ENCODE measurements at regions not wholly inside any gene's neighbourhood (a gene's known extent, or its start where the extent isn't known, plus 50 kb on each side); places are given as distances from the start of the nearest gene placed in this dataset.

- H3K36me3 Mint-ChIP-seq, result no peaks in the 10 kb centered on the region
- H3K27ac Mint-ChIP-seq, result no peak overlapping the region
- H3K9me3 Mint-ChIP-seq, result no peaks in the 10 kb centered on the region
- H3K4me3 Mint-ChIP-seq, result no peak overlapping the region
- no peaks in the 10 kb centered on the region for H3K4me1 Mint-ChIP-seq
- peaks cover 13% of the 10 kb centered on the region for H3K27me3 Mint-ChIP-seq
These were observed 54.9 kb upstream of the SACS start for GRCh38 chr13:23488442-23488841.

GRCh38 chr13:23496255-23496654 is 62.8 kb upstream of the SACS start:
- no peak overlapping the region for H3K4me3 Mint-ChIP-seq
- no peaks in the 10 kb centered on the region for H3K9me3 Mint-ChIP-seq
- H3K36me3 Mint-ChIP-seq, result no peaks in the 10 kb centered on the region
- H3K27me3 Mint-ChIP-seq, result peaks cover 16% of the 10 kb centered on the region
- H3K27ac Mint-ChIP-seq, result no peak overlapping the region
- no peaks in the 10 kb centered on the region for H3K4me1 Mint-ChIP-seq

GRCh38 chr13:23497191-23497590 is 63.7 kb upstream of the SACS start:
- Mint-ChIP-seq H3K9me3 (no peaks in the 10 kb centered on the region), H3K4me3 (no peak overlapping the region), H3K27me3 (peaks cover 16% of the 10 kb centered on the region)

GRCh38 chr13:23500849-23501248 is 67.3 kb upstream of the SACS start:
- Mint-ChIP-seq H3K4me3 (no peak overlapping the region), H3K9me3 (no peaks in the 10 kb centered on the region), H3K36me3 (no peaks in the 10 kb centered on the region), H3K4me1 (no peaks in the 10 kb centered on the region), H3K27ac (no peak overlapping the region), H3K27me3 (peaks cover 10% of the 10 kb centered on the region)

More at GRCh38 chr13:23497191-23497590, 63.7 kb upstream of the SACS start:
- H3K27ac Mint-ChIP-seq, result no peak overlapping the region
- H3K4me1 Mint-ChIP-seq, result no peaks in the 10 kb centered on the region
- no peaks in the 10 kb centered on the region for H3K36me3 Mint-ChIP-seq

GRCh38 chr13:23504180-23504579 is 66.0 kb upstream of the TNFRSF19 start:
- H3K27me3 Mint-ChIP-seq, result peaks cover 7% of the 10 kb centered on the region
- no peak overlapping the region for H3K27ac Mint-ChIP-seq
- H3K4me1 Mint-ChIP-seq, result no peaks in the 10 kb centered on the region
- no peak overlapping the region for H3K4me3 Mint-ChIP-seq
- no peaks in the 10 kb centered on the region for H3K9me3 Mint-ChIP-seq
- H3K36me3 Mint-ChIP-seq, result no peaks in the 10 kb centered on the region

GRCh38 chr13:23505007-23505406 is 65.2 kb upstream of the TNFRSF19 start:
- Mint-ChIP-seq H3K36me3 (no peaks in the 10 kb centered on the region), H3K27me3 (peaks cover 5% of the 10 kb centered on the region), H3K9me3 (no peaks in the 10 kb centered on the region), H3K4me3 (no peak overlapping the region), H3K4me1 (no peaks in the 10 kb centered on the region), H3K27ac (no peak overlapping the region)

- Mint-ChIP-seq H3K9me3 (no peaks in the 10 kb centered on the region), H3K27ac (no peak overlapping the region), H3K4me1 (no peaks in the 10 kb centered on the region), H3K36me3 (no peaks in the 10 kb centered on the region), H3K4me3 (no peak overlapping the region), H3K27me3 (peaks cover 3% of the 10 kb centered on the region)
These were observed 64.0 kb upstream of the TNFRSF19 start for GRCh38 chr13:23506071-23506806.

- Mint-ChIP-seq H3K4me3 (no peak overlapping the region), H3K4me1 (no peaks in the 10 kb centered on the region), H3K27ac (no peak overlapping the region), H3K36me3 (no peaks in the 10 kb centered on the region), H3K27me3 (peaks cover 4% of the 10 kb centered on the region), H3K9me3 (no peaks in the 10 kb centered on the region)
These were observed 63.4 kb upstream of the TNFRSF19 start for GRCh38 chr13:23506807-23507291.

- Mint-ChIP-seq H3K9me3 (no peaks in the 10 kb centered on the region), H3K4me1 (no peaks in the 10 kb centered on the region), H3K4me3 (no peak overlapping the region), H3K27me3 (peaks cover 18% of the 10 kb centered on the region), H3K36me3 (no peaks in the 10 kb centered on the region), H3K27ac (no peak overlapping the region)
These were observed 60.2 kb upstream of the TNFRSF19 start for GRCh38 chr13:23509781-23510543.

- H3K9me3 Mint-ChIP-seq, result no peaks in the 10 kb centered on the region
- H3K27me3 Mint-ChIP-seq, result peaks cover 16% of the 10 kb centered on the region
- H3K4me3 Mint-ChIP-seq, result no peak overlapping the region
- H3K27ac Mint-ChIP-seq, result no peak overlapping the region
- no peaks in the 10 kb centered on the region for H3K36me3 Mint-ChIP-seq
- no peaks in the 10 kb centered on the region for H3K4me1 Mint-ChIP-seq
These were observed 59.7 kb upstream of the TNFRSF19 start for GRCh38 chr13:23510544-23510916.

- no peak overlapping the region for H3K27ac Mint-ChIP-seq
- no peaks in the 10 kb centered on the region for H3K4me1 Mint-ChIP-seq
These were observed 59.1 kb upstream of the TNFRSF19 start for GRCh38 chr13:23510979-23511735.

GRCh38 chr13:23512762-23513395 is 57.3 kb upstream of the TNFRSF19 start:
- Mint-ChIP-seq H3K4me3 (no peak overlapping the region), H3K27ac (peak overlapping the region; percentile 36), H3K9me3 (no peaks in the 10 kb centered on the region), H3K27me3 (peaks cover 16% of the 10 kb centered on the region), H3K4me1 (no peaks in the 10 kb centered on the region), H3K36me3 (no peaks in the 10 kb centered on the region)

More at GRCh38 chr13:23510979-23511735, 59.1 kb upstream of the TNFRSF19 start:
- Mint-ChIP-seq H3K9me3 (no peaks in the 10 kb centered on the region), H3K4me3 (no peak overlapping the region), H3K36me3 (no peaks in the 10 kb centered on the region), H3K27me3 (peaks cover 16% of the 10 kb centered on the region)

- Mint-ChIP-seq H3K36me3 (no peaks in the 10 kb centered on the region), H3K9me3 (no peaks in the 10 kb centered on the region), H3K27ac (no peak overlapping the region), H3K27me3 (peaks cover 16% of the 10 kb centered on the region), H3K4me1 (no peaks in the 10 kb centered on the region), H3K4me3 (no peak overlapping the region)
These were observed 56.8 kb upstream of the TNFRSF19 start for GRCh38 chr13:23513455-23513854.

GRCh38 chr13:23514076-23514475 is 56.1 kb upstream of the TNFRSF19 start:
- no peak overlapping the region for H3K4me3 Mint-ChIP-seq
- H3K27ac Mint-ChIP-seq, result no peak overlapping the region
- no peaks in the 10 kb centered on the region for H3K9me3 Mint-ChIP-seq
- peaks cover 16% of the 10 kb centered on the region for H3K27me3 Mint-ChIP-seq
- no peaks in the 10 kb centered on the region for H3K36me3 Mint-ChIP-seq
- no peaks in the 10 kb centered on the region for H3K4me1 Mint-ChIP-seq

GRCh38 chr13:23515116-23515515 is 55.1 kb upstream of the TNFRSF19 start:
- Mint-ChIP-seq H3K27me3 (peaks cover 17% of the 10 kb centered on the region), H3K4me1 (no peaks in the 10 kb centered on the region), H3K27ac (no peak overlapping the region), H3K4me3 (no peak overlapping the region), H3K36me3 (no peaks in the 10 kb centered on the region), H3K9me3 (no peaks in the 10 kb centered on the region)
